22Rv1 (cell line): ENCODE measurements at regions not wholly inside any gene's neighbourhood (a gene's known extent, or its start where the extent isn't known, plus 50 kb on each side); places are given as distances from the start of the nearest gene placed in this dataset.

Experiments
- ZFX ChIP-seq: fragments of 450-650 bp; IDR thresholded peaks from 2 replicates; pipeline ENCODE4 v1.6.1; 2017; ENCODE audit warnings: antibody characterized with exemption, borderline replicate concordance
- TF ChIP-seq, protein P1 (sequence below): fragments of 450-650 bp; IDR thresholded peaks from 2 replicates; pipeline ENCODE4 v1.5.1; 2017; ENCODE audit warnings: mild to moderate bottlenecking

DNA sequence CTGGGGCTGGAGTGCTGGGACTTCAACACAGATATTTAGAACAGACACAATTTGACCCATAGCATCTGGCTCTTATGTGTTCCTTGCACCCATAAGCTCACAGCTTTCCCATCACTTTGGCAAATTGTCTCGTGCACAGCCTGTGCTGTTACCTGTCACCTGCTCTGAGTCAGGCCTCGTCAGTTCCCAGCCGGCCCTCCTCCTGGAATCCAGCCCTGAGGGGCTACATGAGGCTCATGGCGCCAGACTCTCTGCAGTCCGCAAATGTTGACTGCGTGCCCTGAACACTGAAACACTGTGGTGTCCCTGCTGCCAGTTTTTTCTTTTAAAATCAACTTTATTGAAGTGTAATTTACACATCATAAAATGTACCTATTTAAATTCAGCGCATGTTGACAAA is 65.4 kb upstream of the BZW1 start:
- TF ChIP-seq, protein P1, sequence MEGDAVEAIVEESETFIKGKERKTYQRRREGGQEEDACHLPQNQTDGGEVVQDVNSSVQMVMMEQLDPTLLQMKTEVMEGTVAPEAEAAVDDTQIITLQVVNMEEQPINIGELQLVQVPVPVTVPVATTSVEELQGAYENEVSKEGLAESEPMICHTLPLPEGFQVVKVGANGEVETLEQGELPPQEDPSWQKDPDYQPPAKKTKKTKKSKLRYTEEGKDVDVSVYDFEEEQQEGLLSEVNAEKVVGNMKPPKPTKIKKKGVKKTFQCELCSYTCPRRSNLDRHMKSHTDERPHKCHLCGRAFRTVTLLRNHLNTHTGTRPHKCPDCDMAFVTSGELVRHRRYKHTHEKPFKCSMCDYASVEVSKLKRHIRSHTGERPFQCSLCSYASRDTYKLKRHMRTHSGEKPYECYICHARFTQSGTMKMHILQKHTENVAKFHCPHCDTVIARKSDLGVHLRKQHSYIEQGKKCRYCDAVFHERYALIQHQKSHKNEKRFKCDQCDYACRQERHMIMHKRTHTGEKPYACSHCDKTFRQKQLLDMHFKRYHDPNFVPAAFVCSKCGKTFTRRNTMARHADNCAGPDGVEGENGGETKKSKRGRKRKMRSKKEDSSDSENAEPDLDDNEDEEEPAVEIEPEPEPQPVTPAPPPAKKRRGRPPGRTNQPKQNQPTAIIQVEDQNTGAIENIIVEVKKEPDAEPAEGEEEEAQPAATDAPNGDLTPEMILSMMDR, result no peak
- no peak for TF ChIP-seq ZFX
